GM18498 (cell line): ENCODE measurements at regions not wholly inside any gene's neighbourhood (a gene's known extent, or its start where the extent isn't known, plus 50 kb on each side); places are given as distances from the start of the nearest gene placed in this dataset.
"Not testable (repeated sequence)": the region's sequence is repeated elsewhere in the genome, so short reads cannot be mapped to it uniquely, and the experiment has no call there.

ENCODE experiments used
- ATAC-seq: cut with Tn5 transposase; IDR thresholded peaks from one replicate; pipeline ENCODE4 v1.9.1; 2021; ENCODE audit warnings: mild to moderate bottlenecking, moderate library complexity; ENCODE audit not compliant: unreplicated experiment

DNA sequence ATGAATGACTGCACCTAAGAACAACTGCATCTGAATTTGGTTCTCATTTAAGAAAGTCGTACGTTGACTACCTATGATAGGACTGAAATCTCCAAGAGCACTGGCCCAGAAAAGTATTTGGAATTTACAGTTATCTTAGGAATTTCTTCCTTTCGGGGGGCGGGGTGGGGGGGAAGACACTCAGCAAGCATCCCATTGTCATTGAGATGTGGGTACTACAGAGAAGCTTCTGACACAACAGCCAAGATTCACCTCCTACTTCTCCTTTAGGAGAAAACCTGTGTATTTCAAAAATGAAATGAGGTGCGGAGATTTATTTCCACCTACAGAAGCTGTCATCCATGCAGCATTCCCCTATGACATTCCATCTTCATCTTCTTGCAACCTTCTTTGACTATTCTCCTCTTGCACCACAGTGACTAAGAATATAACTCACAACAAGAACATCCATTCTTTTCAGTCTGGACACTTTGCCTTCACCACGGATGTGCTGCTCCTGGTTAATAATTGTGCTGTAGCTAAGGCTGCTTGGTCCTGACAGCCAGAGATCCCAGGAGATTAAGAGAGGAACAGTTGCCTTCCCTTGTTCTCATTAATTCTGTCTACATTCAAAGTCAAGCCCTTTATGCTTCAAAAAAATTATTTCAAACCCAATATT lies 98.4 kb upstream of the FRMD4A start:
- ATAC-seq = no peak

DNA sequence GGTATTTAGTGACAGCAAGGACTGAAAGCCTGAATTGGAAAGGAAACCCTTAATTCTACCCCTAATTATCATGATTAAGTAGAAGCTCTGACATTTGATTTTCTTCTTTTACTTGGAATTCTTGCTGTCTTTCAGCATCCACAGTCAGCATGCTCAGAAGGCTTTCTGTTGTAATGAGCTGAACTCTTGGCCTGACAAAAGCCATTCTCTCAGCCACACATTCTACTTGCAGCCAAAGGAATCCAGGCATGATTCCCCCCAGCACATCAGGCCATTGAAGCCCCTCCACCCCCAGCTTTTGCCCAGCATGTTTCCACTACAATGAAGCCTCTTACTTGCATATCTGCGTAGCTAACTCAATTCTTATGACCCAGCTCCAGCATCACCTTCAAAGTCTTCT lies 94.3 kb upstream of the FRMD4A start:
- ATAC-seq = no peak

DNA sequence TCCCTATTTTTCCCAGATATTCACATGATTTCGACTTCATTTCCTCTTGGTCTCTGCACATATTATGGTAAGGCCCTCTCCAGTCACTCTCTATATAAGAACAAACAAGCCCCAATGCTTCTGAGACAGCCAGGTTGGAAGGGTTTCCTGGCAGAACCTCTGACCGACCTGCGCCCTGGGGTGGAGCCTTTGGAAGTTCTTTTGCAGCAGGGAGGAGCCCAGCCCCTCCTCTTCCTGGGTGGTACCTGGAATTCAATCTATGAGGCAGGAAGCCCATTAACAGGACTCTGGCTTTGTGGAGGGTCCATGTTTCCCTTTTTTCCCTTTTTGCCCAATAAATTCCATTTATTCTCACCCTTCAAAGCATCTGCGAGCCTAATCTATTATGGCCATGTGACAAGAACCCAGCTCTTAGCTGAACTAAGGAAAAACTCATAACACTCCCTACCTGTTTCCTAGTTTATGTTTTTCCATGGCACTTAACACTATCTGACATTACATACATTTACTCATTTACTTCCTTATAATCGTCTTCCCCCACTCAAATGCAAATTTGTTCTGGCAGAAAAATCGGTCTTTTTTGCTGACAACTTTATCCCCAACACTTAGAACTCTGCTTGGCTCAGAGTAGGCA lies 92.5 kb upstream of the FRMD4A start:
- no peak for ATAC-seq

DNA sequence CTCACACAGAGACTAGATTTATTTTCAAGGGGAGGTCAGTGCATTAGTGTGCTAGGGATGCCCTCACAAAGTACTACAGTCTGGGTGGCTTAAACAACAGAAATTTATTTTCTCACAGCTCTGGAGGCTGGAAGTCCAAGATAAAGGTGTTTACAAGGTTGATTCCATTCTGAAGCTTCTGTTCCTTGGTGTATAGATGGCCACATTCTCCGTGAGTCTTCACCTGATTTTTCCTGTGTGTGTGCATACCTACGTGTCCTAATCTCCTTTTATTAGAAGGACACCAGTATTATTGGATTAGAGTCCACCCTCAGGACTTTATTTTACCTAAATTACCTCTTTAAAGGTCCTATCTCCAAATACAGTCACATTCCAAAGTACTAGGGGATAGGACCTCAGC lies 91.7 kb upstream of the FRMD4A start:
- no peak for ATAC-seq

DNA sequence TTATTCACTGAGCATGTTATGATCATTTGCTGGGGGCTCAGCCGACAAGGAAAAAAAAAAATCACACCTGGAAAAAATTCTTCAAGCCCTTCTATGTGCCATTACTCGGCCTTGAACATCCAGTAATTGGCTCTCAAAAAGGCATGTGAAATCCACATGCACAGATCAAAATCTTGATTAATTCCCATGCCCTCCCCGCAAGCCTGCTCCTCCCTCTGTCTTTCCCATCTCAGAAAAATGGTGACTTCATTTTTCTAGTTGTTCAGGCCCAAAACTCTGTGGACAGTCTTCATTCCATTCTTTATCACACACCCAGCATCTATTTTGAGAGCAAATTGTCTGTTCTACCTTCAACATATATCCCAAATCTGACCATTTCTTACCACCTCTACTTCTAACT lies 91.2 kb upstream of the FRMD4A start:
- ATAC-seq = no peak

GRCh38 chr10:14417336-14417735 lies 86.6 kb upstream of the FRMD4A start:
- not testable (repeated sequence) for ATAC-seq

GRCh38 chr10:14416308-14416700 lies 85.6 kb upstream of the FRMD4A start:
- no peak for ATAC-seq

DNA sequence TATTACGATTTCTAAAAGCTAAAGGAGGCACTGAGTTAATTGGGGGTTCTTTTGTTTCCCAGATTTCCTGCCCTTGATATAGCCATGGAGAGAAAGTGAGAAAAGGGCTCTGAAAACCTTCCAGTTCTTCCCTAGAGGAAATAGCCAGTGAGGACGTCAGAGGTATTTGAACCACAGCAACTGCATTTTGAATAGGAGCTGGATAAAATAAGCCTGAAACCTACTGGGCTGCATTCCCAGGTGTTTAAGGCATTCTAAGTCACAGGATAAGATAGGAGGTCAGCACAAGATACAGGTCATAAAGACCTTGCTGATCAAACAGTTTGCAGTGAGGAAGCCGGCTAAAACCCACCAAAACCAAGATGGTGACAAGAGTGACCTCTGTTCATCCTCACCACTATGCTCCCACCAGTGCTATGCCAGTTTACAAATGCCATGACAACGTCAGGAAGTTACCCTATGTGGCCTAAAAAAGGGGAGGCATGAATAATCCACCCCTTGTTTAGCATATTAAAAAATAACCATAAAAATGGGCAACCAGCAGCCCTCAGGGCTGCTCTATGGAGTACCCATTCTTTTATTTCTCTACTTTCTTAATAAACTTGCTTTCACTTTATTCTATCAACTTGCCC lies 85.1 kb upstream of the FRMD4A start:
- ATAC-seq = no peak

DNA sequence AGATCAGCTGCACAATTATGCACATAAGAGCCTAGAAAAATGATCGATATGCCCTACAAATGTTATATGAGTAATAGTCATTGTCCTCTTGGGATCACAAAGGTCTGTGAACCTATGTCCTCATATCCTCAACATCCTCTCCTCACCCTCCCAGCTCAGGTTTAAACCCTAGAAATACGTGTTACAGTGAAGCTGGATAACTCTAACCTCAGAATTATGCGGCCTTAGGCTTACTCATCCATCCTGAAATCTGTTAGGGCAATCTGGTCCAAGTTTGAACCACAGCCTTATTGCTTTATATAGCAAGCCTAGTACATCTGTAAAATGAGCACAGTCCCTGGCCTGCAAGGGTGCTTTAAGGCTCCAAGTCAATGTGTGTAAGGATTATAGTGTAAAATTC lies 84.2 kb upstream of the FRMD4A start:
- ATAC-seq = no peak

DNA sequence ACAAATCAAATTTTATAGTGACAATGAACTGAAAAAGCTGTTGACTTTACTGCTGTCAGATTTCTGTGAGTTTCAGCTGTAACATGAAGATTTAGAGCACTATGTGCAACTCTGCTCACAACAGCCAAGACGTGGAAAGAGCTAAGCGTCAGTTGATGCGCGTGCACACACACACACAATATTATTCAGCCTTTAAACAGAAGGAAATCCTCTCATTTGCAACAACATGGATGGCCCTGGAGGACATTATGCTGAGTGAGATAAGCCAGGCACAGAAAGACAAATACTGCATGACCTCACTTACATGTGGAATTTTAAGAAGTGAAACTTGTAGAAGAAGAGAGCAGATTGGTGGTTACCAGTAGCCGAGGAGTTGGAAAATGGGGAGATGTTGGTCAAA lies 82.8 kb upstream of the FRMD4A start:
- no peak for ATAC-seq

DNA sequence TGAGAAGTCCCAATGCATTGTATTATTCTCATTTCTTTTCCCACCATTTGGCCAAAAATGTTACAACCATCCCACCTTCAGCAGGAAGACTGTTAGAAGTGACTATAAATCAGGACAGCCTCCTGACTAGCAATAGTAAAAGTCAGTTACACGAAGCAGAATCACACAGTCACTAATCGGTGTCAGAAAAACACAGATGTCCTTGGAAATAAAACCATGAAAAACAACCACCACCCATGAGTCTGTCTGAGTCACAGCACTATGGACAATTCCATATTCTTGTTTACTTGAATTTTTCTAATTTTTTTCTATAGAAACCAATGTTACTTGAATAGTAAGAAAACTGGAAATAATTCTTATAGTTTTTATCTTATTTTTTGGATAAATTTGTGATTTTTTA lies 81.9 kb upstream of the FRMD4A start:
- no peak for ATAC-seq

GRCh38 chr10:14409856-14410458 lies 79.2 kb upstream of the FRMD4A start:
- no peak for ATAC-seq

DNA sequence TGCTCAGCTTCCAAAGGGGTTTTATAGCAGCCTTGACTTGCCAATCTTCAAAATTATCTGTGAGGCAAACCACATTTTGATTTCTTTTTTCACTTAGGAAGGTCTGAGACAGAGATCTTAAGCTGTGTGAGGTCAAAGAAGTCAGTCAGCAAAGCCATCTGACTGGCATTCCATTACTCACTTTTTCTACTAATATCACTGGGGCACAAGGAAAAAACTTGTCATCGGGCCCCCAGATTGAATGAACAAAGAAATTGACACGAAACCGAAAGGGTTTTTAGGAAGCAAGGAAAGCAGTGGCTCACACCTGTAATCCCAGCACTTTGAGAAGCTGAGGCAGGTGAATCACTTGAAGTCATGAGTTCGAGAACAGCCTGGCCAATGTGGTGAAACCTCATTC lies 78.5 kb upstream of the FRMD4A start:
- ATAC-seq = no peak

GRCh38 chr10:14408139-14408538 lies 77.4 kb upstream of the FRMD4A start:
- ATAC-seq = no peak

- ATAC-seq = no peak
Observed at GRCh38 chr10:14407567-14407966, 76.8 kb upstream of the FRMD4A start.

DNA sequence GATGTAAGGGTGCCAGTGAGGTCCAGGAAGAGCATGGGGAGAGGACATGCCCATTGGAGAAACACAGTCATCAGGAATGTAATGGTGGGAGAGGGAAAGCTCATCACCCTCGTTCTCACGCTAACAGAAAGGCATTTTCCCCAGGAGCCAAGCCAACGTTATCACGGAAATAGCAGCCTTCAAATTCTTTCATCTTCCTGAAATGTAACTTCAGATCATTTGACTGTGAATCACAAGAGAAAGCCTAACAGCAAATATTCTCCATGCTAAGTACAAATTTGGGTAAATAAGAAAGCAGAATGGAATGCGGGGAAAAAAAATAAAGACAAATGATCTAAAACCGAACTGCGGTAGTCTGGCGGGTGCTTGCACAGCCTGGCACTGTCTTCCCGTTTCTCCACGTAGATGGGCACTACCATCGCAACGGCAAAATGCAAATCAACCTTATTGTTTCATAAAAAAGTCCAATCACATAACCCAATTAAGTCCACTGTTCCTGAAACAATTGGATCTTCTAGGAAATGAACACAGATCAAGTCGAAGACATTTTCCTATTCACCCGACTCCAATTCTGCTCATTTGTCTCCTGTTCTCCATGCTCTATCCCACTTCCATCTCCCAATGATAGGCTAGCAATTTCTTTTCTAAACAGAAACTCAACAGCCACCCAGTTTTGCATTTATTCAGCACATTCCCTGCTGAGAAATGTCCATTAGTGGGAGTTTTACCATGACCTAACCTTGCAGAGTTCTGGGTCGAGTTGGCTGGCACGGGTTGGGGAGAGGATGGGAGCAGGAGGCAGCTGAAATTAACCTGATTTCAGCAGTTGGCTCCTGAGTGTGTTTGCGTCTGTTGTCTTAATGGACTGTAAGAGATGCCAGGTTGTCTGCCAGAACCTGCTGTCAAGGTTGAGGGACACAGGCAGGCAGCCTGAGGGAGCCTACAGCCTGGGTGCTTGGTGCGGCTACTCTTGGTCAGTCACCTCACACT lies 74.6 kb upstream of the FRMD4A start:
- no peak for ATAC-seq

- no peak for ATAC-seq
Observed at GRCh38 chr10:14403881-14404623, 73.3 kb upstream of the FRMD4A start.

GRCh38 chr10:14403359-14403758 lies 72.6 kb upstream of the FRMD4A start:
- ATAC-seq = no peak

- no peak for ATAC-seq
Observed at GRCh38 chr10:14399641-14400040, 68.9 kb upstream of the FRMD4A start.

DNA sequence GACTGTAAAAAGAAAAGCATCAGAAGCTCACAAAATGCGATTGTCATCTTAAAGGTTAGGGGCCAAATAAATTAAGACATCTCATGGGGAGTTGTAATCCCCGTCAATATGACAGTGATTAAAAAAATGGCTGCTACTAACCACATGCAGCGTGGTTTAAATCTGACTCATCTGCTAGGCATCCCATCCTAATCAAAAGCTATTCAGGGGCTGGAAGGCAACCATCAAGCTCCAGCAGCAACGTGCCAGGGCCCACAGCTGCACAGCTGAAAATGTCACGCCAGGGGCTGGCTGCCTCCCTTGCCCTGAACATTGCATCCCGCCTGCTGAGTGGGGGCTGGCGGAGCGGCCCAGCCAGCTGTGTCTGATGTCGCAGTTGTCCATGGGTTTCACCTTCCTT lies 66.3 kb upstream of the FRMD4A start:
- no peak for ATAC-seq
